Ishikawa (cell line): ENCODE measurements at regions not wholly inside any gene's neighbourhood (a gene's known extent, or its start where the extent isn't known, plus 50 kb on each side); places are given as distances from the start of the nearest gene placed in this dataset.

Experiments
- CEBPB ChIP-seq: IDR thresholded peaks from 2 replicates; pipeline ENCODE4 v1.6.1; 2012
- CREB1 ChIP-seq: IDR thresholded peaks from 2 replicates; pipeline ENCODE4 v1.6.1; 2012; ENCODE audit warnings: low read depth
- EGR1 ChIP-seq: IDR thresholded peaks from 2 replicates; pipeline ENCODE4 v1.6.1; 2012
- EP300 ChIP-seq: IDR thresholded peaks from 2 replicates; pipeline ENCODE4 v1.6.1; 2012; ENCODE audit warnings: borderline replicate concordance
- FOXM1 ChIP-seq: IDR thresholded peaks from 2 replicates; pipeline ENCODE4 v1.6.1; 2012; ENCODE audit warnings: low read depth, borderline replicate concordance
- NFIC ChIP-seq: IDR thresholded peaks from 2 replicates; pipeline ENCODE4 v1.6.1; 2012
- RAD21 ChIP-seq: IDR thresholded peaks from 2 replicates; pipeline ENCODE4 v1.6.1; 2012; ENCODE audit warnings: low read depth
- TAF1 ChIP-seq: IDR thresholded peaks from 2 replicates; pipeline ENCODE4 v1.6.1; 2012; ENCODE audit warnings: low read depth, mild to moderate bottlenecking
- TCF12 ChIP-seq: IDR thresholded peaks from 2 replicates; pipeline ENCODE4 v1.6.1; 2012; ENCODE audit warnings: low read depth
- TEAD4 ChIP-seq: IDR thresholded peaks from 2 replicates; pipeline ENCODE4 v1.6.1; 2012
- USF1 ChIP-seq: IDR thresholded peaks from 2 replicates; pipeline ENCODE4 v1.6.1; 2012
- YY1 ChIP-seq: IDR thresholded peaks from 2 replicates; pipeline ENCODE4 v1.6.1; 2012; ENCODE audit warnings: low read depth
- ZBTB7A ChIP-seq: IDR thresholded peaks from 2 replicates; pipeline ENCODE4 v1.6.1; 2012; ENCODE audit warnings: low read depth
- TF ChIP-seq, protein P1 (sequence below): IDR thresholded peaks from 2 replicates; pipeline ENCODE4 v1.6.1; 2012; ENCODE audit warnings: low read depth, mild to moderate bottlenecking
- TF ChIP-seq, protein P2 (sequence below): IDR thresholded peaks from 2 replicates; pipeline ENCODE4 v1.6.1; 2012

DNA sequence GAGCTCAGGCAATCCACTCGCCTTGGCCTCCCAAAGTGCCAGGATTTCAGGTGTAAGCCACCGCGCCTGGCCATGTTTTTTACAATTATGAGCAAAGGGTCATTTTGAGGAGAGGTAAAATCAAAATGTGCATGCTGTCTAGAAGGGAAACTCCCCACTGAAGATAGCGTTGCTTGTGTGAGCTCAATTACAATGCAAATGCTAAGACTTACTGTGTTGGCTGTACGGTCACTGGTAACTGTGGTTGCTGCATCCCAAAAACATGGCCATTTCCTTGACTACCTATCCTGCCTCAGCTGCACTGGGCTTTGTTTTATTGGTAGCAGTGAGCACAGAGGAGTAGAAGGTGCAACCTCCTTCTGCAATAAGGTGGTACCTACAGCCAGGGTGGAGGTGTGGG lies 77.4 kb upstream of the SPATA31E1 start:
- no peak for TF ChIP-seq EP300
- TF ChIP-seq RAD21: no peak
- no peak for TF ChIP-seq TCF12
- no peak for TF ChIP-seq TAF1
- no peak for TF ChIP-seq TEAD4
- no peak for TF ChIP-seq CEBPB
- no peak for TF ChIP-seq YY1
- TF ChIP-seq, protein P1, sequence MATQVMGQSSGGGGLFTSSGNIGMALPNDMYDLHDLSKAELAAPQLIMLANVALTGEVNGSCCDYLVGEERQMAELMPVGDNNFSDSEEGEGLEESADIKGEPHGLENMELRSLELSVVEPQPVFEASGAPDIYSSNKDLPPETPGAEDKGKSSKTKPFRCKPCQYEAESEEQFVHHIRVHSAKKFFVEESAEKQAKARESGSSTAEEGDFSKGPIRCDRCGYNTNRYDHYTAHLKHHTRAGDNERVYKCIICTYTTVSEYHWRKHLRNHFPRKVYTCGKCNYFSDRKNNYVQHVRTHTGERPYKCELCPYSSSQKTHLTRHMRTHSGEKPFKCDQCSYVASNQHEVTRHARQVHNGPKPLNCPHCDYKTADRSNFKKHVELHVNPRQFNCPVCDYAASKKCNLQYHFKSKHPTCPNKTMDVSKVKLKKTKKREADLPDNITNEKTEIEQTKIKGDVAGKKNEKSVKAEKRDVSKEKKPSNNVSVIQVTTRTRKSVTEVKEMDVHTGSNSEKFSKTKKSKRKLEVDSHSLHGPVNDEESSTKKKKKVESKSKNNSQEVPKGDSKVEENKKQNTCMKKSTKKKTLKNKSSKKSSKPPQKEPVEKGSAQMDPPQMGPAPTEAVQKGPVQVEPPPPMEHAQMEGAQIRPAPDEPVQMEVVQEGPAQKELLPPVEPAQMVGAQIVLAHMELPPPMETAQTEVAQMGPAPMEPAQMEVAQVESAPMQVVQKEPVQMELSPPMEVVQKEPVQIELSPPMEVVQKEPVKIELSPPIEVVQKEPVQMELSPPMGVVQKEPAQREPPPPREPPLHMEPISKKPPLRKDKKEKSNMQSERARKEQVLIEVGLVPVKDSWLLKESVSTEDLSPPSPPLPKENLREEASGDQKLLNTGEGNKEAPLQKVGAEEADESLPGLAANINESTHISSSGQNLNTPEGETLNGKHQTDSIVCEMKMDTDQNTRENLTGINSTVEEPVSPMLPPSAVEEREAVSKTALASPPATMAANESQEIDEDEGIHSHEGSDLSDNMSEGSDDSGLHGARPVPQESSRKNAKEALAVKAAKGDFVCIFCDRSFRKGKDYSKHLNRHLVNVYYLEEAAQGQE: no peak
- TF ChIP-seq FOXM1: no peak
- TF ChIP-seq ZBTB7A: no peak
- no peak for TF ChIP-seq CREB1

DNA sequence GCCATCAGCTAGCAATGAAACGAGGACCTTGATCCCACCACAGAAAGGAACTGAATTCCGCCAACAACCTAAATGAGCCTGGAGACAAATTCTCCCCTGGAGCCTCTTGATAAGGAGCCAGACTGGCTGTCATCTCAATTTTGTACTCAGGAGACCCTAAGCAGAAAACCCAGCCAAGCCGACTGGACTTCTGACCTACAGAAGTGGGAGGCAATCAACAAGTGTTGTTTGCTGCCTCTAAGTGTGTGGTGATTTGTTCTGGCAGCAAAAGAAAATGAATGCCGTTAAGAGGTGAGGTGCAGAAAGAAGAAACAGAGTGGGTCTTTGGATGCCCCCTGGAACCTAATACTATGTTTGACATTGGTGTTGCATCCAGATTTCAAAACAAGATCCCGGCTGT lies 72.7 kb upstream of the SPATA31E1 start:
- TF ChIP-seq CREB1 (no peak), TCF12 (no peak), USF1 (no peak), TEAD4 (no peak), ZBTB7A (no peak), EGR1 (no peak), RAD21 (no peak)
- TF ChIP-seq, protein P2, sequence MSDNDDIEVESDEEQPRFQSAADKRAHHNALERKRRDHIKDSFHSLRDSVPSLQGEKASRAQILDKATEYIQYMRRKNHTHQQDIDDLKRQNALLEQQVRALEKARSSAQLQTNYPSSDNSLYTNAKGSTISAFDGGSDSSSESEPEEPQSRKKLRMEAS: no peak

DNA sequence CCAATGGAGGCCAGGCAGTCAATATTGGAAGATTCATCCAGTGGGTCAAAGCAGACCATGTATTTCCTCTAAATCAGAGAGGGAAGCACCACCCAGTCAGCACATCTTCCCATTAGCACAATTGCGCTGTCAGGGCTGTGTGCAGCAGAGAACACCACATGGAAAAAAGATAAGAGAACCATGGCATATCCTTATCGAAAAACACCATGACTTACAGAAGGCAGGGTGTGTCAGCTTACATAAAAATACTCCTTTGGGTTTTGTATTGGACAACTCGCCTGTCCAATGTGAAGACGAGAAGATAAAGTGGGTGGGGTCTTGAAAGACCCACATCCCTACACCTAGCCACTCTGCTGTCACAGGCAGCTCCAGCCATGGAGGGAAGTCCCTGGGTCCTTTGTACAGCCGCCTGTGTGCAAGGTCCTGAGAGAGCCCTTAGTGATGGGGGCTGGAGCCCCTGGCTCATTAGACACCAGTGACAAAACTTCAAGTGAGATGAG lies 71.9 kb upstream of the SPATA31E1 start:
- no peak for TF ChIP-seq USF1
- TF ChIP-seq TEAD4: no peak
- TF ChIP-seq NFIC: no peak
- no peak for TF ChIP-seq EGR1
- no peak for TF ChIP-seq TCF12
- TF ChIP-seq FOXM1: no peak

GRCh38 chr9:87812375-87813118 lies 70.1 kb upstream of the SPATA31E1 start:
- peak; percentile 77 for TF ChIP-seq RAD21
- no peak for TF ChIP-seq TCF12

DNA sequence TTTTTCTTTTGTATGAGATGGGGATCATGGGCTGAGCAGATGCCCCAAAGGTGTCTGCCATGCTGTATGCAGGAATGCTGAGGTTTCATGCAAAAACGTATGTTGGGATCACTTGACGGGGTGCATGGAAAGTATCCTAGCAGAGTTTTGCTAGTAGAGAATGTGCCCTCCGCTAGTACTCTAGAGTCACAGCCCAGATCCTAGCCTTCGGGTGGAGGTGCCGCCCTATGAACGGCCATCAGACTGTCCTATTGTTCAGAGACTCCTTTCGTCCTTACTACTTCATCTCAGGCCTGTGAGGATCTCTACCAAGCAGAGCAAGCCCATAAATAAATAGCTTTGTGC lies 69.6 kb upstream of the SPATA31E1 start:
- no peak for TF ChIP-seq TCF12
- TF ChIP-seq CREB1: no peak
- TF ChIP-seq, protein P2: no peak
- no peak for TF ChIP-seq ZBTB7A
- no peak for TF ChIP-seq CEBPB
- TF ChIP-seq TEAD4: no peak
- no peak for TF ChIP-seq FOXM1
- no peak for TF ChIP-seq YY1
- no peak for TF ChIP-seq USF1
- TF ChIP-seq EP300: no peak
- TF ChIP-seq, protein P1: no peak
- TF ChIP-seq RAD21: no peak
- TF ChIP-seq NFIC: no peak
- no peak for TF ChIP-seq EGR1
- no peak for TF ChIP-seq TAF1

DNA sequence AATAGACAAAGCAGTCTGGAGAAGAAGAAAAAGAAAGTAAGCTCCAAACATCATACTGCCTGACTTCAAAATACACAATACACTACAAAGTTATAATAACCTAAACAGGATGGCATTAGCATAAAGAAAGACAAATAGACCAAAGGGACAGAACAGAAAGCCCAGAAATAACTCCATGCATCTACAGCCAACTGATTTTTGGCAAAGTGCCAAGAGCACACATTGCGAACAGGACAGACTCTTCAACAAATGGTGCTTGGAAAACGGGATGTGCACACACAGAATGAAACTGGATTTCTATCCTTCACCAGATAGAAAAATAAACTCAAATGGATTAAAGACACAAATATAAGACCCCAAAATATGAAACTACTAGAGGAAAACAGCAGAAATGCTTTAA lies 66.6 kb upstream of the SPATA31E1 start:
- TF ChIP-seq NFIC (peak; percentile 81), TAF1 (no peak)
